PFSK-1 (cell line): ENCODE measurements at regions not wholly inside any gene's neighbourhood (a gene's known extent, or its start where the extent isn't known, plus 50 kb on each side); places are given as distances from the start of the nearest gene placed in this dataset.

Experiments used
- FOXP2 ChIP-seq: optimal IDR thresholded peaks from 2 replicates; pipeline ENCODE3; 2011; ENCODE audit warnings: borderline replicate concordance, control low read depth, inconsistent platforms; ENCODE audit not compliant: insufficient read depth; ENCODE audit errors: extremely low read length, extremely low read depth
- POLR2AphosphoS5 ChIP-seq: IDR thresholded peaks from 2 replicates; pipeline ENCODE4 v1.6.1; 2012; ENCODE audit warnings: low read depth, mild to moderate bottlenecking, control low read depth, low read length, moderate library complexity
- SIN3A ChIP-seq: IDR thresholded peaks from 2 replicates; pipeline ENCODE4 v1.6.1; 2012; ENCODE audit warnings: mild to moderate bottlenecking, low read length, moderate library complexity, borderline replicate concordance; ENCODE audit not compliant: insufficient read depth
- TAF1 ChIP-seq: IDR thresholded peaks from 2 replicates; pipeline ENCODE4 v1.6.1; 2012; ENCODE audit warnings: low read length, control low read depth, borderline replicate concordance; ENCODE audit not compliant: insufficient read depth
- TF ChIP-seq, protein P1 (sequence below), 2 experiments: IDR thresholded peaks; 2 replicates each; pipeline versions ENCODE4 v1.6.1 to v1.8.0; 2011 to 2012; ENCODE audit warnings: low read depth in 2 of 2, low read length in 2 of 2, control low read depth in 1 of 2, inconsistent platforms in 1 of 2, mild to moderate bottlenecking in 1 of 2, moderate library complexity in 1 of 2; ENCODE audit not compliant: insufficient read depth in 1 of 2

DNA sequence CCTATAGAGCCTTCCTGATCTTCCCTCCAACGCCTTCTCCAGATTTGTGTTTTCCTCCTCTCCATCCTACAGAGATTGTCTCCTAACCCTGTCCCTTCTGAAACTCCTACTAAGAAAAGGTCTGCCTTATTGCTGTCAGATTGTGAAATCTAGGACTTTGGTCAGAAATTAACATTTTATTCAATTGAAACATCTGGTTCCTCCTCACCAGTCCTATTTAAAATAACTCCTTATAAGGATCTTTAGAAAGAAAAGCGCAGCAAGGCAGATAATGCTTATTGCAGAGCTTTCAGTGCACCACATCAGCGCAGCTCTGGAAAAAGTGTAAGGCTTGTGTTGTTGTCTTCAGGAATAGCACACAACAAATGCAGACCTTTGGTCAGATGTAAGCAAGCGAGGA lies 477.8 kb upstream of the CHST9 start:
- TF ChIP-seq, protein P1, sequence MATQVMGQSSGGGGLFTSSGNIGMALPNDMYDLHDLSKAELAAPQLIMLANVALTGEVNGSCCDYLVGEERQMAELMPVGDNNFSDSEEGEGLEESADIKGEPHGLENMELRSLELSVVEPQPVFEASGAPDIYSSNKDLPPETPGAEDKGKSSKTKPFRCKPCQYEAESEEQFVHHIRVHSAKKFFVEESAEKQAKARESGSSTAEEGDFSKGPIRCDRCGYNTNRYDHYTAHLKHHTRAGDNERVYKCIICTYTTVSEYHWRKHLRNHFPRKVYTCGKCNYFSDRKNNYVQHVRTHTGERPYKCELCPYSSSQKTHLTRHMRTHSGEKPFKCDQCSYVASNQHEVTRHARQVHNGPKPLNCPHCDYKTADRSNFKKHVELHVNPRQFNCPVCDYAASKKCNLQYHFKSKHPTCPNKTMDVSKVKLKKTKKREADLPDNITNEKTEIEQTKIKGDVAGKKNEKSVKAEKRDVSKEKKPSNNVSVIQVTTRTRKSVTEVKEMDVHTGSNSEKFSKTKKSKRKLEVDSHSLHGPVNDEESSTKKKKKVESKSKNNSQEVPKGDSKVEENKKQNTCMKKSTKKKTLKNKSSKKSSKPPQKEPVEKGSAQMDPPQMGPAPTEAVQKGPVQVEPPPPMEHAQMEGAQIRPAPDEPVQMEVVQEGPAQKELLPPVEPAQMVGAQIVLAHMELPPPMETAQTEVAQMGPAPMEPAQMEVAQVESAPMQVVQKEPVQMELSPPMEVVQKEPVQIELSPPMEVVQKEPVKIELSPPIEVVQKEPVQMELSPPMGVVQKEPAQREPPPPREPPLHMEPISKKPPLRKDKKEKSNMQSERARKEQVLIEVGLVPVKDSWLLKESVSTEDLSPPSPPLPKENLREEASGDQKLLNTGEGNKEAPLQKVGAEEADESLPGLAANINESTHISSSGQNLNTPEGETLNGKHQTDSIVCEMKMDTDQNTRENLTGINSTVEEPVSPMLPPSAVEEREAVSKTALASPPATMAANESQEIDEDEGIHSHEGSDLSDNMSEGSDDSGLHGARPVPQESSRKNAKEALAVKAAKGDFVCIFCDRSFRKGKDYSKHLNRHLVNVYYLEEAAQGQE (IDR thresholded peaks at IDR 0.05; ENCODE audit: insufficient read depth in 1 of 2, low read depth in 2 of 2, low read length in 2 of 2): no peak
- TF ChIP-seq FOXP2: no peak
- TF ChIP-seq TAF1: no peak
- TF ChIP-seq SIN3A: no peak
- no peak for TF ChIP-seq POLR2AphosphoS5

DNA sequence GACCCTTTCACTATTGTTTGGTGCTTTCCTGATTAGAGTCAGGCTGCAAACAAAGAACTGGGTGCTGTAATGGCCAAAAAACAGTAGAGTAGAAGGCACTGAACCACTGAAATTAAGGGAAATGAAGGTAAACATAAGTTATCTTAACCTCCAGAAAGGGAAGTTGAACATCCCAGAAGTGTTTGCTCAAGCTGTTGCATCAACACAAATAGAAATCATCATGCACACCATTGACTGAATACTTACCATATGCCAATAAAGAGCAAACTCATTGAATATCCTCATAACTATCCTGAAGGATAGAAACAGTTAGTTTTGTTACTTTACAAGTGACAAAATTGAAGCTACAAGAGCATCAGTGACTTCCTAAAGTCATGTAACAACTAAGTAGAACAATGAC lies 477.4 kb upstream of the CHST9 start:
- TF ChIP-seq SIN3A (no peak), TAF1 (no peak), POLR2AphosphoS5 (no peak)
- TF ChIP-seq, protein P1 (IDR thresholded peaks at IDR 0.05; ENCODE audit: insufficient read depth in 1 of 2, low read depth in 2 of 2, low read length in 2 of 2): no peak

DNA sequence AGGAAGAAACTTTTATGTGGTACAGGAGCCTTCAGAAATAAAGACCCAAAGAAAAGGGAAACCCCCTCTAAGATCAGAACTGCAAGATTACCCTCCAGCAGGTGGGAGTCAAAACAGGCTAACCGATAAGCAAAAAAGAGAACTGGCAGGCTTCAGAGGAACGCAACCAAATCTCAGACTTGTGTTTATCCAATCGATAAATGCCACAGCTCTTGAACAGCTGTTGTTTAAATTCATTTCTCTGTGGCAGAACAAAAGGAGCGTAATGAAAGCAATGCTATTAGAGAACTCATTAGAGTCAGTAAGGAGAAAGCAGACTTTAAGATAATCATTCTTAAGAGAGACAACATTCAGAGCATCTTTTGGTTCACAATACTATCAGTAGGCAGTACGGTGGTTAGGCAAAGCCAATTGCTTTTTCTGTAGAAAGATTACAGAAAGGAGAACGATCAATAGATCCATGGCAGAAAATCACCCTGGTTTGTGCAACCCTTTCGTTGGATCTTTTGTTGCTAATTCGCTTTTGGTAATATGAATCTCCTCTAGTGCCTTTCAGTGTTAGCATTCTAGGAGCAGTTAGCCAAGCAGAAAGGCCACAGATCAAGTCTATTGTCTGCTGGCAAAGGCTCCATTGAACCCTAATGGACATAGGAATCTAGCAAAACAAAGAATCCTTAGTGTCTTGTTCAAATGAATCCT lies 476.4 kb upstream of the CHST9 start:
- TF ChIP-seq SIN3A (no peak), TAF1 (no peak), POLR2AphosphoS5 (no peak), FOXP2 (no peak)
- TF ChIP-seq, protein P1 (IDR thresholded peaks at IDR 0.05; ENCODE audit: insufficient read depth in 1 of 2, low read depth in 2 of 2, low read length in 2 of 2): no peak

DNA sequence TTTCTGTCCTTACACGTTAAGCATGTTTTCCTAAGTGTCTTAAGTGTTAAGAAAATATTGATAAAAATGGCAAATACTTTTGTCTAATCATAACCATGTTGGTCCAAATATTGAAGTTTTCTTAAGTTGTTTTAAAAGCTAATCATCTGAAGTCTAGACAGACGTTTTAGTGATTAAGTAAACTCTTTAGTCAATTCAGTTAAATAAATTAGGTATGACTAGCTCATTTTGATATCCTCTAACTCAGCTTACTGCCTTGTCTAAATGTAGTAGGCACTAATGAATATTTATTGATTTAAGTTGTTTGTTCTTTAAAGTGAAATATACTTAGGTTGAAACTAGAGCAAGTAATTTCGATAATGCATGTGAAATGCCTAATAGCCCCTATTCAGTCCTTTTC lies 471.8 kb upstream of the CHST9 start:
- TF ChIP-seq FOXP2 (no peak), SIN3A (no peak), POLR2AphosphoS5 (no peak), TAF1 (no peak)
- TF ChIP-seq, protein P1 (IDR thresholded peaks at IDR 0.05; ENCODE audit: insufficient read depth in 1 of 2, low read depth in 2 of 2, low read length in 2 of 2): no peak

DNA sequence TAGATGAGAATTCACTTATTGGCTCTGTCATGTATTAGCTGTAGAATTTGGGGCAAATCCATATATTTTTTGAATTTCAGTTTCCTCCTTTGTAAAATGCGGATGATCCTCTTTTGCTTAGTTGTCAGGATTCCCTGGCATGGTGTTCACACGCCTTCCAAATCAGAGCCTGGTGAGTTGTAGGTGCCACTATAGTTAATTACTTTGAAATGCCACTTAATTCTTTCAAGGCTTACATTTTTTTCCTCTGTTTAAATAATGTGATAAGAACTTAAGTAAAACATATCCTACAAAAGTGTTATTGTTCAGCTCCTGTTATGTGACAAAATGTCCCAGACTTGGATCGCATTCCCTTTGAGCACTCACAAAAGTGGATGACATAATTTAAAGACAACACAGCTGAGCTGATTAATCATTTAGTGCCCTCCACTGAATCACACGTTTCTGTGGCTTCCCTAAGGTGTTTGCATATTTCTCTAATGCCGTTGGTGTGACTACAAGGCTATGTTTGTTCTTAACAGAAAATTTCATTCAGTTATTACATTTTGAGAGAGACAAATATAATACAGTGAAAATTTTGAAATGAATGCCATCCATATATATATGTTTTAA lies 471.2 kb upstream of the CHST9 start:
- TF ChIP-seq POLR2AphosphoS5: no peak
- TF ChIP-seq SIN3A: no peak
- TF ChIP-seq, protein P1 (IDR thresholded peaks at IDR 0.05; ENCODE audit: insufficient read depth in 1 of 2, low read depth in 2 of 2, low read length in 2 of 2): no peak
